A673 (cell line): ENCODE measurements at regions not wholly inside any gene's neighbourhood (a gene's known extent, or its start where the extent isn't known, plus 50 kb on each side); places are given as distances from the start of the nearest gene placed in this dataset.

Source experiments
- EZH2 ChIP-seq: fragments of 200-600 bp; sonication (generic); IDR thresholded peaks from 2 replicates; pipeline ENCODE4 v1.6.1; 2017; ENCODE audit warnings: borderline replicate concordance, low read depth, mild to moderate bottlenecking, mixed read lengths, antibody characterized with exemption, low read length; ENCODE audit not compliant: poor library complexity, severe bottlenecking
- TF ChIP-seq, protein P1 (sequence below): fragments of 300-800, 200-600 bp; sonication (generic); conservative IDR thresholded peaks from 2 replicates; pipeline ENCODE4 v1.5.1; 2017; ENCODE audit warnings: low read depth, mild to moderate bottlenecking, antibody characterized with exemption, low read length, moderate library complexity, mixed read lengths

DNA sequence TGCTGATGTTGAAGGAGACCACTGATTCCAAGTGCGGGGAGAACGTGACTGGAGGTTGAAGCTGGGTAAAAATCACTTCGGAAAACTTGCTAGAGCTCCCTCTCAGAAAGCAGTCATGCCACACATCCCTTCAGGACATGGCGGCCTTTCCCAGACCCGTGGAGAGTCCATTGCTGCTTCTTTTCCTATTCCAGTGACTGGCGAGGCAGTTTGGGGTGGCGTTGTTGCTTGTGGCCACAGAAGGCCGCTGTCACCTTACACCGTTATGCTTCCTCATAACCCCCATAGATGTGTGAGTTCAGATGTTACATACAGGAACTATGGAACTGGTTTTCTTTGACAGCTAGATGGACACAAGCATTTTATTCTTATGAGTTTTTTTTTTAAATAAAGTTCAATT is 235.6 kb upstream of the POM121L12 start:
- TF ChIP-seq, protein P1, sequence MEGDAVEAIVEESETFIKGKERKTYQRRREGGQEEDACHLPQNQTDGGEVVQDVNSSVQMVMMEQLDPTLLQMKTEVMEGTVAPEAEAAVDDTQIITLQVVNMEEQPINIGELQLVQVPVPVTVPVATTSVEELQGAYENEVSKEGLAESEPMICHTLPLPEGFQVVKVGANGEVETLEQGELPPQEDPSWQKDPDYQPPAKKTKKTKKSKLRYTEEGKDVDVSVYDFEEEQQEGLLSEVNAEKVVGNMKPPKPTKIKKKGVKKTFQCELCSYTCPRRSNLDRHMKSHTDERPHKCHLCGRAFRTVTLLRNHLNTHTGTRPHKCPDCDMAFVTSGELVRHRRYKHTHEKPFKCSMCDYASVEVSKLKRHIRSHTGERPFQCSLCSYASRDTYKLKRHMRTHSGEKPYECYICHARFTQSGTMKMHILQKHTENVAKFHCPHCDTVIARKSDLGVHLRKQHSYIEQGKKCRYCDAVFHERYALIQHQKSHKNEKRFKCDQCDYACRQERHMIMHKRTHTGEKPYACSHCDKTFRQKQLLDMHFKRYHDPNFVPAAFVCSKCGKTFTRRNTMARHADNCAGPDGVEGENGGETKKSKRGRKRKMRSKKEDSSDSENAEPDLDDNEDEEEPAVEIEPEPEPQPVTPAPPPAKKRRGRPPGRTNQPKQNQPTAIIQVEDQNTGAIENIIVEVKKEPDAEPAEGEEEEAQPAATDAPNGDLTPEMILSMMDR, result no peak
- no peak for TF ChIP-seq EZH2
